SK-N-MC (cell line): ENCODE measurements at regions not wholly inside any gene's neighbourhood (a gene's known extent, or its start where the extent isn't known, plus 50 kb on each side); places are given as distances from the start of the nearest gene placed in this dataset.

Experiments used
- DNase-seq: peaks from one replicate; pipeline ENCODE4 v3.0.0-alpha.2; 2011; ENCODE audit warnings: low read depth, low spot score
- H3K27ac ChIP-seq: fragments of 200-600 bp; sonication (generic); 2 replicates; pipeline ENCODE4 v1.5.1; 2016; ENCODE audit warnings: mixed run types
- H3K36me3 ChIP-seq: fragments of 200-600 bp; sonication (generic); 2 replicates; pipeline ENCODE4 v1.6.1; 2017; ENCODE audit warnings: antibody characterized with exemption, low read length, mixed read lengths; ENCODE audit not compliant: insufficient read depth
- H3K4me3 ChIP-seq: fragments of 200-600 bp; sonication (generic); 2 replicates; pipeline ENCODE4 v1.5.1; 2016
- H3K9ac ChIP-seq: fragments of 200-600 bp; sonication (generic); 2 replicates; pipeline ENCODE4 v1.8.0; 2017; ENCODE audit warnings: mixed run types, mixed read lengths; ENCODE audit not compliant: insufficient read length
- H3K9me3 ChIP-seq: fragments of 200-600 bp; sonication (generic); 2 replicates; pipeline ENCODE4 v1.6.1; 2017; ENCODE audit warnings: low read depth, mild to moderate bottlenecking, antibody characterized with exemption, low read length, moderate library complexity, mixed read lengths
- EZH2 ChIP-seq: fragments of 200-600 bp; sonication (generic); IDR thresholded peaks from one replicate; pipeline ENCODE4 v1.6.1; 2017; ENCODE audit warnings: antibody characterized with exemption
- FOXP2 ChIP-seq: optimal IDR thresholded peaks from 2 replicates; pipeline ENCODE3; 2011; ENCODE audit warnings: mild to moderate bottlenecking, moderate library complexity; ENCODE audit not compliant: insufficient read depth; ENCODE audit errors: extremely low read length, control extremely low read depth
- POLR2AphosphoS5 ChIP-seq: IDR thresholded peaks from 2 replicates; pipeline ENCODE4 v1.6.1; 2012; ENCODE audit warnings: mild to moderate bottlenecking, low read depth, low read length, borderline replicate concordance

GRCh38 chr11:70952191-70952590 lies 300.2 kb downstream of the SHANK2 start:
- TF ChIP-seq POLR2AphosphoS5 = no peak
- DNase-seq = no peak
- no peak overlapping the region for H3K4me3 ChIP-seq
- H3K9me3 ChIP-seq = no peaks in the 10 kb centered on the region
- no peaks in the 10 kb centered on the region for H3K36me3 ChIP-seq
- no peak overlapping the region for H3K9ac ChIP-seq
- no peak overlapping the region for H3K27ac ChIP-seq

DNA sequence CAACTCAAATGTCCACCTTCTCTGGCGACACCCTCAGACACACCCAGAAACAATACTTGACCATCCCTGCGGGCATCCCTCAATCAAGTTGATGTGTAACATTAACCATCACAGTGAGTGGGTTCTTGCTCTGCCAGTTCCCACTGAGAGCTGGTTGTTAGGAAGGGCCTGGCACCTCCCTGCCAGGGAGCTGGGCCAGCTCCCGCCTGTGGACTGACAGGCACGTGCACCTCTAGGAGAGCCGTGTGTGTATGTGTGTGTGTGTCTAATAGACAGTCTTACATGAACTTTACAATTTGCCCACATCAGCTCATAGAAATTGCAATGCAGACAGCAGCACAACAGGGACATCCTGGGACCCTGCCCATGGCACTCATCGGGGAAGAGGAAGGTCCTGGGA lies 298.7 kb downstream of the SHANK2 start:
- no peak for DNase-seq
- no peak overlapping the region for H3K27ac ChIP-seq
- no peak for TF ChIP-seq EZH2
- TF ChIP-seq POLR2AphosphoS5 = no peak
- no peak for TF ChIP-seq FOXP2
- no peak overlapping the region for H3K9ac ChIP-seq
- no peak overlapping the region for H3K4me3 ChIP-seq
- no peaks in the 10 kb centered on the region for H3K9me3 ChIP-seq
- no peaks in the 10 kb centered on the region for H3K36me3 ChIP-seq

DNA sequence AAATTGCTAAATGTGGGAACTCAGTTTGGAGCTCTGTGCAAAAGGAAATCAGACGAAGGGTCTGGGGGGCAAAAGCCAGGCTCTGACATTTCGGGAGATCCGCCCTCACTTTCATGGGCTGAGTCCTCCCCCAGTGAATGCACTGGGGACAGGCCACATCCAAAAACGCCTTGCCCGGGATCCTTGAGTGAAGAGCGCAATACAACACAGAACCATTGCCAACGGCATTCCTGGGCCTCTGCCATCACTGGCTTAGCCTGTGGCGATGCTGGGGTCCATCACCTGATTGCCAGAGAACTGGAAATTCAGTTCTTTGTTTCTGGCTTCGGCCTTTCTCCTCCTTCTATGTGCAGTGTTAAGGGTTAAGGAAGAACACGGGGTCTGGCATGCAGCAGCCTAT lies 297.9 kb downstream of the SHANK2 start:
- TF ChIP-seq EZH2 = no peak
- no peak for TF ChIP-seq POLR2AphosphoS5
- no peak for TF ChIP-seq FOXP2
- H3K9me3 ChIP-seq = no peaks in the 10 kb centered on the region
- DNase-seq = no peak

More for the DNA sequence above, 297.9 kb downstream of the SHANK2 start:
- no peak overlapping the region for H3K9ac ChIP-seq
- H3K36me3 ChIP-seq = no peaks in the 10 kb centered on the region
- H3K27ac ChIP-seq = no peak overlapping the region
- H3K4me3 ChIP-seq = no peak overlapping the region
